Gastroesophageal sphincter (tissue), 4 donors: ENCODE measurements at regions not wholly inside any gene's neighbourhood (a gene's known extent, or its start where the extent isn't known, plus 50 kb on each side); places are given as distances from the start of the nearest gene placed in this dataset.

Experiments used
- ATAC-seq: fragments of 150-250 bp; one replicate; pipeline ENCODE4 v1.9.1; 2016; ENCODE audit warnings: mild to moderate bottlenecking, moderate library complexity
- H3K27ac ChIP-seq, 4 donors: fragments of 200-600 bp; sonication (generic) in 3 of 4; 1 replicate in 3 of 4; 2 replicates in 1 of 4; pipeline ENCODE4 v1.5.1; 2016 to 2019
- H3K27me3 ChIP-seq: fragments of 200-600 bp; sonication (generic); one replicate; pipeline ENCODE4 v1.5.1; 2019
- H3K36me3 ChIP-seq, 2 donors: fragments of 200-600 bp; sonication (generic); one replicate each; pipeline ENCODE4 v1.5.1; 2019; ENCODE audit warnings: control low read depth in 1 of 2
- H3K4me1 ChIP-seq, 3 donors: fragments of 200-600 bp; sonication (generic); 1 replicate in 2 of 3; 2 replicates in 1 of 3; pipeline ENCODE4 v1.5.1; 2016 to 2019; ENCODE audit warnings: control low read depth in 2 of 3
- H3K4me3 ChIP-seq, 2 donors: fragments of 200-600 bp; sonication (generic); one replicate each; pipeline ENCODE4 v1.5.1; 2019; ENCODE audit warnings: mild to moderate bottlenecking in 1 of 2, moderate library complexity in 1 of 2
- H3K9me3 ChIP-seq, 3 donors: fragments of 200-600 bp; sonication (generic); one replicate each; pipeline ENCODE4 v1.5.1; 2017 to 2019; ENCODE audit warnings: control low read depth in 2 of 3
- EP300 ChIP-seq: sonication (generic); formaldehyde crosslinking; IDR thresholded peaks from one replicate; pipeline ENCODE4 v1.6.1; 2017; ENCODE audit warnings: antibody characterized with exemption, mild to moderate bottlenecking
- POLR2A ChIP-seq, 2 donors: fragments of 450-650 bp; IDR thresholded peaks; one replicate each; pipeline ENCODE4 v1.6.1; 2017; ENCODE audit warnings: antibody characterized with exemption in 2 of 2, mild to moderate bottlenecking in 2 of 2, moderate library complexity in 1 of 2
- POLR2AphosphoS5 ChIP-seq: sonication (generic); formaldehyde crosslinking; IDR thresholded peaks from one replicate; pipeline ENCODE4 v1.6.1; 2017; ENCODE audit warnings: antibody characterized with exemption
- WGBS, 2 donors: methylation state at CpG; one replicate each; pipeline ENCODE4 v1.1.5; 2018; ENCODE audit warnings: low coverage in 1 of 2; 5-methylcytosine and 5-hydroxymethylcytosine counted together
- TF ChIP-seq, protein P1 (sequence below), 4 experiments: fragments of 200-600 bp in 2 of 4; fragments of 450-650 bp in 2 of 4; sonication (generic) in 1 of 4; IDR thresholded peaks; one replicate each; pipeline ENCODE4 v1.5.1; 2017 to 2019; ENCODE audit warnings: antibody characterized with exemption in 4 of 4, mild to moderate bottlenecking in 2 of 4, moderate library complexity in 2 of 4

DNA sequence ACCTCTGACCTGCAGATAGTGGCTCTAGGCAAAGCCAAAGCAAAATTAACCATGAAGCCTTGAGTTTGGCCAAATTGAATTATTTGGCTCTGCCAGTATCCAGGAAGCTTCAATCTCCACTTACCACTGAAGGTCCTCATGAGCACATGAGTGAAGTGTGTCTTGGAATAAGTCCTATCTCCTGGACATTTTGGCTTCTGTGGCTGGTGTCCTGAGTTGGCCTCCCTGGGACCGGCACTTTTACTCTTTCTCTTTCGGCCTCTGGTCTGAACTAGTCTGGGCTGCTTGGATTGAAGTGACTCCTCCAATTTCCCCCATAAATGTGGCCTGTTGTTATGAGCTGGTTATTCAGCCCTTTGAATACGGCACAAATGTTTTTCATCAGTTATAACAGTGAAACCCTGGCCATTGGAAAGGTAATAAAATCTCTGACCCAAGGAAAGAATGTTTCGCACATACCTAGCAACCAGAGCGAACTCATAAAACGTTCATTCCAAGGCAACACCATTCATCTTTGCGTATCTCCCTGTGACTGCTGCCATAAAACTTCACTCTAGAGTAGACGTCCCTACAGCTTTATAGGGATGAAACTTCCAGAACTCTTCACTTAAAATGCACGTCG, 216.4 kb downstream of the LPIN1 start:
- 91 to 94% methylated on average over 10 of the region's 10 CpGs for WGBS, 2 donors

DNA sequence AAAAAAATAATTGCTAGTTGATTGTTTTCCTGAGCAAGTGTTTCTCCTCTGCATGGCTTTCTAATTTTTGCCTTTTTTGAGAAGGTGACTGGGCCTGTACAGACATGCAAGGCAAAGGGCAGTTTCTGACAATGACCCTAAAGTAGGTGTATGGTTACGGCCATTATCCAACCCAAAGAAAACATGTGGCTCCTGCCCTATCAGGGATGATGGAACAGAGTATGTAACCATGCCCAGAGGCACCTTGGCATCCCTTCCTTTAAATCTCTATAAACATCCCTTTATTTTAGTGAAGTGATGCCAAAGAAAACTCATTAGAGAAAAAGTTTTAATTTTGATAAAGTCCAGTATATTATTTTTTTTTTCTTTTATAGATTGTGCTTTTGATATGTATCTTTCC, 217.5 kb downstream of the LPIN1 start:
- Histone ChIP-seq H3K4me1 (peaks cover 0 to 8% (median 0%) of the 10 kb centered on the region in 3 donors), H3K9me3 (no peaks in the 10 kb centered on the region), H3K27ac (no peak overlapping the region), H3K4me3 (no peak overlapping the region), H3K27me3 (no peaks in the 10 kb centered on the region), H3K36me3 (no peaks in the 10 kb centered on the region)
- no peak for ATAC-seq
- WGBS, 2 donors = 88 to 91% methylated on average over 1 of the region's 1 CpG
- TF ChIP-seq EP300 = no peak

More for the DNA sequence above, 216.4 kb downstream of the LPIN1 start:
- H3K4me1 ChIP-seq = peaks cover 0 to 2% (median 0%) of the 10 kb centered on the region in 3 donors
- no peaks in the 10 kb centered on the region for H3K36me3 ChIP-seq
- H3K4me3 ChIP-seq = no peak overlapping the region
- no peak overlapping the region for H3K27ac ChIP-seq
- H3K27me3 ChIP-seq = no peaks in the 10 kb centered on the region
- H3K9me3 ChIP-seq = no peaks in the 10 kb centered on the region
- TF ChIP-seq POLR2AphosphoS5 = no peak
- TF ChIP-seq POLR2A (IDR thresholded peaks at IDR 0.05) = no peak
- TF ChIP-seq, protein P1, sequence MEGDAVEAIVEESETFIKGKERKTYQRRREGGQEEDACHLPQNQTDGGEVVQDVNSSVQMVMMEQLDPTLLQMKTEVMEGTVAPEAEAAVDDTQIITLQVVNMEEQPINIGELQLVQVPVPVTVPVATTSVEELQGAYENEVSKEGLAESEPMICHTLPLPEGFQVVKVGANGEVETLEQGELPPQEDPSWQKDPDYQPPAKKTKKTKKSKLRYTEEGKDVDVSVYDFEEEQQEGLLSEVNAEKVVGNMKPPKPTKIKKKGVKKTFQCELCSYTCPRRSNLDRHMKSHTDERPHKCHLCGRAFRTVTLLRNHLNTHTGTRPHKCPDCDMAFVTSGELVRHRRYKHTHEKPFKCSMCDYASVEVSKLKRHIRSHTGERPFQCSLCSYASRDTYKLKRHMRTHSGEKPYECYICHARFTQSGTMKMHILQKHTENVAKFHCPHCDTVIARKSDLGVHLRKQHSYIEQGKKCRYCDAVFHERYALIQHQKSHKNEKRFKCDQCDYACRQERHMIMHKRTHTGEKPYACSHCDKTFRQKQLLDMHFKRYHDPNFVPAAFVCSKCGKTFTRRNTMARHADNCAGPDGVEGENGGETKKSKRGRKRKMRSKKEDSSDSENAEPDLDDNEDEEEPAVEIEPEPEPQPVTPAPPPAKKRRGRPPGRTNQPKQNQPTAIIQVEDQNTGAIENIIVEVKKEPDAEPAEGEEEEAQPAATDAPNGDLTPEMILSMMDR (IDR thresholded peaks at IDR 0.05) = no peak
- no peak for TF ChIP-seq EP300
- no peak for ATAC-seq

DNA sequence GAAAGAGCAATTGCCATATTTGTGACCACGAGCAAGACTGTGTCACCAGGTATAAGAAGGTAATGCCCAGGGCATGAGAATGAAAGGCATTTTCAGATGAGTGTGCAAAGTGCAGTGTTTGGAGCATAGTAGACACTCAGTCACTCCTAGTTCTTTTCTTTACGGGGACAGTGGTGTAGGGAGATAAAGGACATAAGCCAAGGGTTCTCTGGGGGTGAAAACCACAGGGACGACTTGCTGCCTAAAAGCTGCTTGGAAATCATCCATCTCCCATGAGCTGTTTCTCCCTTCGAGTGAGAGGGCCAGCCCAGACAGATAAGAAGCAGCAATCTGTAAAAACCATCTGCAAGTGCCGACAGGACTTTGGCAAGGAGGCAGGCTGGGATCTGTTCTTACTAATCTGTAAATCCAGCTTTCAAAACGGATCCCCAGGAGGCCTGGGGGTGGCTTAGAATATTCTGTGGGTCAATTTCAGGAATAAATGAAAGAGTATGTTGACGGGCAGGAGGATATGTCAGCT, 221.6 kb downstream of the LPIN1 start:
- no peaks in the 10 kb centered on the region for H3K27me3 ChIP-seq
- no peak for ATAC-seq
- peaks cover 0 to 20% (median 0%) of the 10 kb centered on the region in 3 donors for H3K9me3 ChIP-seq
- 20 to 38% methylated on average over 4 to 5 of the region's 7 CpGs for WGBS, 2 donors
- TF ChIP-seq POLR2AphosphoS5 (no peak), EP300 (no peak), POLR2A (IDR thresholded peaks at IDR 0.05) (no peak)
- TF ChIP-seq, protein P1 (IDR thresholded peaks at IDR 0.05) = no peak
- no peaks in the 10 kb centered on the region for H3K36me3 ChIP-seq
- H3K4me3 ChIP-seq = no peak overlapping the region
- H3K27ac ChIP-seq = no peak overlapping the region
- peaks cover 0 to 8% (median 0%) of the 10 kb centered on the region in 3 donors for H3K4me1 ChIP-seq

DNA sequence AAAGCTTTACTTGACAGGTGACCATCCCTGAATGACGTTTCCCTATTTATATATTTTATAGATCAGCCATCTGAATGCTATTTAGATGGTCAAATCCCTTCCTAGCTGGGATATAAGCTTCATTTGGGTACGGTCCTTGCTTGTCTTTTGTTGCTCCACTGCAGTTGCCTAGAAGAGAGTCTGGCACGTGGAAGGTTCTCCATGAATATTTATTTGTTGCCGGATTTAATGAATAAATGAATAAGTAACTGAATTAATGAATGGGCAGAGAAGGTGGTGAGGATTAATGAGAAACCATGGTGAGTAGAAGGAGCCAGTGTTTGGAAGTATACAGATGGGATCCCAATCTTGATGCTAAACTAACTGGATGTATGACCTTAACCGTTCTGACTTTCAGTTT, 222.1 kb downstream of the LPIN1 start:
- Histone ChIP-seq H3K9me3 (peaks cover 0 to 25% (median 0%) of the 10 kb centered on the region in 3 donors), H3K27me3 (no peaks in the 10 kb centered on the region), H3K4me3 (no peak overlapping the region), H3K4me1 (peaks cover 0 to 8% (median 0%) of the 10 kb centered on the region in 3 donors), H3K36me3 (no peaks in the 10 kb centered on the region), H3K27ac (no peak overlapping the region)
- ATAC-seq = no peak
- TF ChIP-seq, protein P1 (IDR thresholded peaks at IDR 0.05) = no peak
- TF ChIP-seq POLR2AphosphoS5 = no peak
- no peak for TF ChIP-seq POLR2A (IDR thresholded peaks at IDR 0.05)
- no peak for TF ChIP-seq EP300
- 78 to 79% methylated on average over 4 to 5 of the region's 5 CpGs for WGBS, 2 donors

DNA sequence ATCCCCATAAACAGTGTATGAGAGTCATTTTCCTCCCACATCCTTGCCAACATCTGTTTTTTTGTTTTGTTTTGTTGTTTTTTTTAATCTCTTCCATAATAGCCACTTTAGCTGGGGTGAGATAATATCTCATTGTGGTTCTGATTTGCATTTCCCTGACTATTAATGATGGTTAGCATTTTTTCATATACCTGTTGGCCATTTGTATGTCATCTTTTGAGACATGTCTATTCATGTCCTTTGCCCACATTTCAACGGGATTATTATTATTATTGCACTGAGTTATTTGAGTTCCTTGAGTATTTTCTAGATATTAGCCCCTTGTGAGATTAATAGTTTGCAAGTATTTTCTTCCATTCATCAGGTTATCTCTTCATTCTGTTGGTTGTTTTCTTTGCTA, 223.3 kb downstream of the LPIN1 start:
- no peak for TF ChIP-seq POLR2A (IDR thresholded peaks at IDR 0.05)
- TF ChIP-seq, protein P1 (IDR thresholded peaks at IDR 0.05) = no peak
- TF ChIP-seq POLR2AphosphoS5 = no peak
- TF ChIP-seq EP300 = no peak
- peaks cover 0 to 37% (median 0%) of the 10 kb centered on the region in 3 donors for H3K9me3 ChIP-seq
- H3K36me3 ChIP-seq = no peaks in the 10 kb centered on the region
- no peaks in the 10 kb centered on the region for H3K27me3 ChIP-seq
- H3K4me1 ChIP-seq = peaks cover 0 to 8% (median 0%) of the 10 kb centered on the region in 3 donors
- H3K4me3 ChIP-seq = no peak overlapping the region
- WGBS, 2 donors = 88 to 100% methylated on average over 1 of the region's 1 CpG
- ATAC-seq = no peak
- no peak overlapping the region for H3K27ac ChIP-seq
